ENCODE measurements at regions not wholly inside any gene's neighbourhood (a gene's known extent, or its start where the extent isn't known, plus 50 kb on each side); places are given as distances from the start of the nearest gene placed in this dataset.

- no peaks in the 10 kb centered on the region for H3K9me3 ChIP-seq (ENCODE audit: control insufficient read depth in 4 of 4, low read length in 3 of 4)
- no peak overlapping the region for H3K9ac ChIP-seq (ENCODE audit: low read depth in 1 of 2, low read length in 2 of 2)
- no peaks in the 10 kb centered on the region for H3K27me3 ChIP-seq (ENCODE audit: control insufficient read depth in 4 of 4, insufficient read depth in 4 of 4, low read length in 3 of 4)
- 88% methylated on average over 6 of the region's 6 CpGs for WGBS
- no peak for DNase-seq (ENCODE audit: low spot score)
- H3K4me3 ChIP-seq (ENCODE audit: low read depth in 1 of 3, low read length in 3 of 3): no peak overlapping the region
- TF ChIP-seq HNF4G (IDR thresholded peaks at IDR 0.05): no peak
- TF ChIP-seq ATF3 (IDR thresholded peaks at IDR 0.05): no peak
- no peak for TF ChIP-seq GABPA (IDR thresholded peaks at IDR 0.05 in 1 of 2, conservative IDR thresholded peaks at IDR 0.05 in 1 of 2)
- TF ChIP-seq YY1 (IDR thresholded peaks at IDR 0.05): no peak
- no peak for TF ChIP-seq SP1 (IDR thresholded peaks at IDR 0.05)
- no peak for TF ChIP-seq REST (IDR thresholded peaks at IDR 0.05)
- no peak for TF ChIP-seq HNF4A (conservative IDR thresholded peaks at IDR 0.05)
- no peak for TF ChIP-seq JUND (IDR thresholded peaks at IDR 0.05)
- TF ChIP-seq FOXA2 (IDR thresholded peaks at IDR 0.05): no peak
- TF ChIP-seq MAX (IDR thresholded peaks at IDR 0.05): no peak
- no peak for TF ChIP-seq RXRA (IDR thresholded peaks at IDR 0.05)
- no peak for TF ChIP-seq RAD21 (IDR thresholded peaks at IDR 0.05)
- TF ChIP-seq ZBTB33 (IDR thresholded peaks at IDR 0.05): no peak
- TF ChIP-seq EGR1 (IDR thresholded peaks at IDR 0.05; ENCODE audit: low read depth in 2 of 2): no peak
- TF ChIP-seq TAF1 (conservative IDR thresholded peaks at IDR 0.05): no peak
- no peak for TF ChIP-seq CTCF (IDR thresholded peaks at IDR 0.05; ENCODE audit: low read depth, low read length, missing input control)
- no peak for TF ChIP-seq FOXA1 (IDR thresholded peaks at IDR 0.05)
- TF ChIP-seq NR2F2 (IDR thresholded peaks at IDR 0.05): no peak
- H3K36me3 ChIP-seq (ENCODE audit: control insufficient read depth in 4 of 4, insufficient read depth in 3 of 4, low read depth in 1 of 4, low read length in 3 of 4): no peaks in the 10 kb centered on the region
- no peaks in the 10 kb centered on the region for H3K4me1 ChIP-seq (ENCODE audit: control insufficient read depth in 4 of 4, insufficient read depth in 4 of 4, low read length in 3 of 4)
- no peak overlapping the region for H3K27ac ChIP-seq (ENCODE audit: low read depth in 1 of 2, low read length in 2 of 2)
These were observed 124.3 kb upstream of the MED13 start for GRCh38 chr17:62189377-62189776.
